ENCODE measurements at regions not wholly inside any gene's neighbourhood (a gene's known extent, or its start where the extent isn't known, plus 50 kb on each side); places are given as distances from the start of the nearest gene placed in this dataset.

DNA sequence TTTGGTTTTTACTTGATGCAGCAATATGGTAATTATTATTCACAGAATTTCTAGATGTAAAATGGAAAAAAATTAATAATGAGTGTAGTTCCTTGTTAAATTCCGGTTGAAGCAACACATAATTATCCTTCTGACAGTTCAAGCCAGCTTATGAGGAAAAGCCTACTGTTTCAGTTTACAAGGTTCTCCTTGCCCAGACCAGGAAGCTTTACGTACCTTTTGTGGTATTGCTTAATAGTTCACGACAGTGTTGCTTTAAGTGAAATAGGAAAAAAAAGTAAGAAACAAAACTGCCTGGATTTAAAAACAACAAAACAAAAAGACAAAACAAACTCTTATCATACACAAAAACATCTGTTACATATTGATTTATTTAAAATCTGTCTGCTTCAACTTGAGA is 547.3 kb upstream of the C9orf72 start:
- no peak overlapping the region for H3K27ac ChIP-seq (ENCODE audit: low read length)
- no peaks in the 10 kb centered on the region for H4K20me1 ChIP-seq (ENCODE audit: insufficient read depth, low read length)
- no peaks in the 10 kb centered on the region for H3K4me1 ChIP-seq (ENCODE audit: low read length)
- no peak overlapping the region for H2AFZ ChIP-seq (ENCODE audit: low read depth, low read length)
- H3K36me3 ChIP-seq (replicated peaks; ENCODE audit: low read depth, low read length): no peaks in the 10 kb centered on the region
- no peaks in the 10 kb centered on the region for H3K9me3 ChIP-seq (ENCODE audit: insufficient read depth, low read length)
- no peak overlapping the region for H3K9ac ChIP-seq (ENCODE audit: low read length)
- H3K4me2 ChIP-seq (ENCODE audit: low read length): no peak overlapping the region
- no peaks in the 10 kb centered on the region for H3K79me2 ChIP-seq (ENCODE audit: low read length)
- no peaks in the 10 kb centered on the region for H3K27me3 ChIP-seq (ENCODE audit: low read depth, low read length)
- no peak overlapping the region for H3K4me3 ChIP-seq (ENCODE audit: low read length)
- TF ChIP-seq EZH2phosphoT487 (IDR thresholded peaks at IDR 0.05; ENCODE audit: low read depth): no peak
- TF ChIP-seq, protein P1, sequence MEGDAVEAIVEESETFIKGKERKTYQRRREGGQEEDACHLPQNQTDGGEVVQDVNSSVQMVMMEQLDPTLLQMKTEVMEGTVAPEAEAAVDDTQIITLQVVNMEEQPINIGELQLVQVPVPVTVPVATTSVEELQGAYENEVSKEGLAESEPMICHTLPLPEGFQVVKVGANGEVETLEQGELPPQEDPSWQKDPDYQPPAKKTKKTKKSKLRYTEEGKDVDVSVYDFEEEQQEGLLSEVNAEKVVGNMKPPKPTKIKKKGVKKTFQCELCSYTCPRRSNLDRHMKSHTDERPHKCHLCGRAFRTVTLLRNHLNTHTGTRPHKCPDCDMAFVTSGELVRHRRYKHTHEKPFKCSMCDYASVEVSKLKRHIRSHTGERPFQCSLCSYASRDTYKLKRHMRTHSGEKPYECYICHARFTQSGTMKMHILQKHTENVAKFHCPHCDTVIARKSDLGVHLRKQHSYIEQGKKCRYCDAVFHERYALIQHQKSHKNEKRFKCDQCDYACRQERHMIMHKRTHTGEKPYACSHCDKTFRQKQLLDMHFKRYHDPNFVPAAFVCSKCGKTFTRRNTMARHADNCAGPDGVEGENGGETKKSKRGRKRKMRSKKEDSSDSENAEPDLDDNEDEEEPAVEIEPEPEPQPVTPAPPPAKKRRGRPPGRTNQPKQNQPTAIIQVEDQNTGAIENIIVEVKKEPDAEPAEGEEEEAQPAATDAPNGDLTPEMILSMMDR (IDR thresholded peaks at IDR 0.05; ENCODE audit: low read depth, low read length): no peak

DNA sequence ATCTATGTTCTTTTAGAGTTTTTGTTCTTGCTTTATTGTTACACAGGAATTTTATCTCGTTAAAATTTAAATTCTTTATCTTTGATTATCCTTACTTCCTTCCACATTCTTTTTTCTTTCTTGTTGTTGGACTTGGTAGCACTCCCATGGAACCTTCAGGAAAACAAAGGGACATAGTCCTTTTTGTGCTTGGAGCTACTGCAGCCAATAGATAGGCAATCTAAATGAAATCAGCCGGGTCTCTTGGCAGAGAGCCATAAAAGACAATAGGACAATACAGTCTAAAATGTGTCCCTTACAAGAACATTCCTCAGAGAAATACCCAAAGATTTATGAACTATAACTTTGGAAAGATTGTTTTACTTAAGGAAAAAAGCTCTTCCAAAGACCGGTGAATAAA is 548.1 kb upstream of the C9orf72 start:
- no peaks in the 10 kb centered on the region for H3K9me3 ChIP-seq (ENCODE audit: insufficient read depth, low read length)
- no peaks in the 10 kb centered on the region for H3K79me2 ChIP-seq (ENCODE audit: low read length)
- no peaks in the 10 kb centered on the region for H3K36me3 ChIP-seq (replicated peaks; ENCODE audit: low read depth, low read length)
- H3K27ac ChIP-seq (ENCODE audit: low read length): no peak overlapping the region
- no peak overlapping the region for H3K4me3 ChIP-seq (ENCODE audit: low read length)
- TF ChIP-seq EZH2phosphoT487 (IDR thresholded peaks at IDR 0.05; ENCODE audit: low read depth): no peak
- TF ChIP-seq, protein P1 (IDR thresholded peaks at IDR 0.05; ENCODE audit: low read depth, low read length): no peak
- H4K20me1 ChIP-seq (ENCODE audit: insufficient read depth, low read length): no peaks in the 10 kb centered on the region
- H3K9ac ChIP-seq (ENCODE audit: low read length): no peak overlapping the region
- H3K4me2 ChIP-seq (ENCODE audit: low read length): no peak overlapping the region
- H3K27me3 ChIP-seq (ENCODE audit: low read depth, low read length): no peaks in the 10 kb centered on the region
- no peaks in the 10 kb centered on the region for H3K4me1 ChIP-seq (ENCODE audit: low read length)
- H2AFZ ChIP-seq (ENCODE audit: low read depth, low read length): no peak overlapping the region

- no peaks in the 10 kb centered on the region for H3K4me1 ChIP-seq (ENCODE audit: low read length)
Measured at GRCh38 chr9:28124917-28125316, 551.6 kb upstream of the C9orf72 start.

GRCh38 chr9:28127101-28127500 is 553.8 kb upstream of the C9orf72 start:
- no peak for TF ChIP-seq EZH2phosphoT487 (IDR thresholded peaks at IDR 0.05; ENCODE audit: low read depth)
- TF ChIP-seq, protein P1 (IDR thresholded peaks at IDR 0.05; ENCODE audit: low read depth, low read length): no peak
- Histone ChIP-seq H3K4me3 (ENCODE audit: low read length) (no peak overlapping the region), H3K36me3 (replicated peaks; ENCODE audit: low read depth, low read length) (no peaks in the 10 kb centered on the region), H3K4me1 (ENCODE audit: low read length) (no peaks in the 10 kb centered on the region), H3K4me2 (ENCODE audit: low read length) (no peak overlapping the region), H3K27ac (ENCODE audit: low read length) (no peak overlapping the region), H3K9ac (ENCODE audit: low read length) (no peak overlapping the region), H2AFZ (ENCODE audit: low read depth, low read length) (no peak overlapping the region), H3K79me2 (ENCODE audit: low read length) (no peaks in the 10 kb centered on the region), H3K9me3 (ENCODE audit: insufficient read depth, low read length) (no peaks in the 10 kb centered on the region), H4K20me1 (ENCODE audit: insufficient read depth, low read length) (no peaks in the 10 kb centered on the region), H3K27me3 (ENCODE audit: low read depth, low read length) (no peaks in the 10 kb centered on the region)

More at GRCh38 chr9:28124917-28125316, 551.6 kb upstream of the C9orf72 start:
- Histone ChIP-seq H3K9me3 (ENCODE audit: insufficient read depth, low read length) (no peaks in the 10 kb centered on the region), H3K27me3 (ENCODE audit: low read depth, low read length) (no peaks in the 10 kb centered on the region), H3K36me3 (replicated peaks; ENCODE audit: low read depth, low read length) (no peaks in the 10 kb centered on the region), H3K4me3 (ENCODE audit: low read length) (no peak overlapping the region), H3K79me2 (ENCODE audit: low read length) (no peaks in the 10 kb centered on the region), H3K4me2 (ENCODE audit: low read length) (no peak overlapping the region), H4K20me1 (ENCODE audit: insufficient read depth, low read length) (no peaks in the 10 kb centered on the region), H3K9ac (ENCODE audit: low read length) (no peak overlapping the region), H2AFZ (ENCODE audit: low read depth, low read length) (no peak overlapping the region), H3K27ac (ENCODE audit: low read length) (no peak overlapping the region)
- TF ChIP-seq EZH2phosphoT487 (IDR thresholded peaks at IDR 0.05; ENCODE audit: low read depth): no peak
- TF ChIP-seq, protein P1 (IDR thresholded peaks at IDR 0.05; ENCODE audit: low read depth, low read length): no peak
